ENCODE measurements at regions not wholly inside any gene's neighbourhood (a gene's known extent, or its start where the extent isn't known, plus 50 kb on each side); places are given as distances from the start of the nearest gene placed in this dataset.
"Not testable (repeated sequence)": the region's sequence is repeated elsewhere in the genome, so short reads cannot be mapped to it uniquely, and the experiment has no call there.

DNA sequence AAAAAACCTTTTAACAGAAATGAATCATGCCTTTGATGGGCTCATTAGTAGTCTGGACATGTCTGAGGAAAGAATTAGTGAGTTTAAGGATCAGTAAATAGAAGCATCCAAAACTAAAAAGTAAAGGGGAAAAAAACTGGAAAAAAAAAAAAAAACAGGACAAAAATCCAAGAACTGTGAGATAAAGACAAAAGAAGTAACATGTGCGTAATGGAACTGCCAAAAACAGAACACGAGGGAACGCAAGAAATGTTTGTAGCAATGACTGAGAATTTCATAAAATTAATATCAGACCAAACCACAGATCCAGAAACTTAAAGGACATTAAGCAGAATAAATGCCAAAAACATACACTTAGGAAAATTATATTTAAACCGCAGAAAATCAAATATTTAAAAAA lies 77.4 kb downstream of the MS4A13 start:
- DNase-seq (ENCODE audit: low read depth) = no peak

DNA sequence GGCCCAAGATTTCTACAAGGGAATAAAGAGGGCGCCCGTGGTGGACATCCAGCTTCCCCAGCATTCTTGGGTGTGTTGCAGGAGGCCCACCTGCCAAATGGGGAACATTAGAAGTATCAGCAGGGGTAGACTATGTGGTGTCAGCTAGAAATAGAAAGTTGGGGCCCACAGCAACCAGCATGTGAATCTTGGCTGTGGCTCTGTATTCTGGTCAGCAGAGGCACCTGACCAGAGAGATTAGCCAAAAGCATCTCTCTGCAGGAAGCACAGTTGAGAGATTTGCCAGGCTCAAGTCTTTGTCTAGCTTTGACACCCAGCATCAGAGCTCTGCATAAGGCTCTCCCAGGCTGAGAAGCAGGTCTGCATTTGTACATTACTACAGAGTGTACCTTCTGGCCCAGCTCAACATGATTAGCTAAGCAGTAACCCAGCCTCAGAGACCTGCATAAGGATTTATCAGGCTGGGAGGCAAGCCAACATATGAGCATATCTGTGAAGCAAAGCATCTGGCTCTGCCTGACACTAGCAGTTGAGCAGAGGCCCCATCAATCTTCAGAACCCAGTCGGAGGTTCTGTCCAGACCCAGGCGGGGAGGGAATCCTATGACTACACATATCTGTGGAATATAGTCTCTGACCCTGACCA lies 79.9 kb downstream of the MS4A13 start:
- no peak for DNase-seq (ENCODE audit: low read depth)

DNA sequence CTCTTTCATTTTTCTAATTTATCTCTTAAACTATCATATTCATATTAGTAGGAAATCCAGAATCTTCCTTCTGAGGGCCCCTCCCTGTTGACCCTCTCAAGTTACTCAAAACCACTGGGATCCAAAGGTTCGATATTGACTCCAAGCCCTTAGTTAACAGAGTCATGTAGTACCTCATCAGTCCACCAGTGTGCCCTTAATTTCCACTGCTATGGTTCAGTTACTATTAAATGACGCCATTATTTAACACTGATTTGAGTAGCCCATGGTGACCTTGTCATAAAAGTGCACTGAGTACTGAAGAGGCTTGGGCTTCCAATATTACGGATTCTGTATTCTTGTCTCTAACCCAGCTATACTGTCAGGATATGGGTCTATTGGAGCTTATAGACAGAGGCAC lies 91.9 kb upstream of the MS4A8 start:
- no peak for DNase-seq (ENCODE audit: low read depth)

DNA sequence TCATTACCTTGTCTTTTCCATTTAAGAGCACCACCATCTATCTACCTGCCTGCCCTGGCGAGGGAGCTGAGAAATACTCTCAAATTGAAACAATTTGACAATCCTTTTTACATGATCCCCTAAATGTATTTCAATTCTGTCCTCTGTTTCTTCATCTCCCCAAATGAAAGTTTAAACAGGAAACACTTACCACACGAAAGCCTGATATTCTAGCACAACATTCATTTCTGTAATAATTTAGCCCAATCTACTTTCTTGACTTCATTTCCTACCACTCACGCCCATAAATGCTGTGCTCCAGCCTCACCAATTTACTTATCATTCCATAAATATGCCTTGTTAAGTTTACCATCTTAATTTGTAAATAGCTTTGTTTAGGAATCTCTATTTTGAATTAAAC lies 89.8 kb upstream of the MS4A8 start:
- DNase-seq (ENCODE audit: low read depth) = no peak

DNA sequence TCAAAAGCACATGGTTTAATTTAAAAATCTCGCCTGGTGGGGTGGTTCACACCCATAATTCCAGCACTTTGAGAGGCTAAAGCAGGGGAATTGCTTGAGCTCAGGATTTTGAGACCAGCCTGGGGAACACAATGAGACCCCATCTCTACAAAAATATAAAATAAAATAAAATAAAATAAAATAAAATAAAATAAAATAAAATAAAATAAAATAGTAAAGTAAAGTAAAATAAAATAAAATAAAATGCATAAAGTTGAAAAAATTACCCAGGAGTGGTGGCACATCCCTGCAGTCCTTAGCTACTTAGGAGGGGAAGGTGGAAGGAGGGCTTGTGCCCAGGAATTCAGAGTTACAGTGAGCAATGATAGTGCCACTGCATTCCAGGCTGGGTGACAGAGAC lies 88.7 kb upstream of the MS4A8 start:
- DNase-seq (ENCODE audit: low read depth) = no peak

DNA sequence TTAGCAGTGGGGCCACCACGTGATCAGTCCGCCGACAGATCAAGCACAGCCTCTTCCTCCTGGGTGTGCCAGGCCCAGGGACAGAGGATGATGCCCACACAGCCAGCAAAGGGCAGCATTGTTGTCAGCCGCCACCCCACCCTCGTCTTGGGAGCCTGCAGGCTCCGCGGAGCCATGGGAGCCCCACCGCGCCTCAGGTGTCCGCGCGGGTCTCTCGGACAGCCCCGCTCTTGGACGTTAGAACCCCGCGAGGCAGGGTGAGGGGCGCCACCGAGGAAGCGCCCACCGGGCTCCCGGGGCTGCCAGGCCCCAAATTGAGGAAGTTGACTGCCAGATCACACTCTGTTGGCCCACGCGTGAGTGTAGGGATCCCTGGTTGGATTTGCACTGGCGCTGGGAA lies 83.9 kb upstream of the MS4A8 start:
- no peak for DNase-seq (ENCODE audit: low read depth)

DNA sequence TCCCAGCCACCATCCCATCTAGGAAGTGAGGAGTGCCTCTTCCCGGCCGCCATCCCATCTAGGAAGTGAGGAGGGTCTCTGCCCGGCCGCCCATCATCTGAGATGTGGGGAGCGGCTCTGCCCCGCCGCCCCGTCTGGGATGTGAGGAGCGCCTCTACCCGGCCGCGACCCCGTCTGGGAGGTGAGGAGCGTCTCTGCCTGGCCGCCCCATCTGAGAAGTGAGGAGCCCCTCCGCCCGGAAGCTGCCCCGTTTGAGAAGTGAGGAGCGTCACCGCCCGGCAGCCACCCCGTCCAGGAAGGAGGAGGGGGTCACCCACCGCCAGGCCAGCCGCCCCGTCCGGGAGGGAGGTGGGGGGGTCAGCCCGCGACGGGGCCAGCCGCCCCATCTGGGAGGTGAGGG lies 77.5 kb upstream of the MS4A8 start:
- not testable (repeated sequence) for DNase-seq (ENCODE audit: low read depth)

DNA sequence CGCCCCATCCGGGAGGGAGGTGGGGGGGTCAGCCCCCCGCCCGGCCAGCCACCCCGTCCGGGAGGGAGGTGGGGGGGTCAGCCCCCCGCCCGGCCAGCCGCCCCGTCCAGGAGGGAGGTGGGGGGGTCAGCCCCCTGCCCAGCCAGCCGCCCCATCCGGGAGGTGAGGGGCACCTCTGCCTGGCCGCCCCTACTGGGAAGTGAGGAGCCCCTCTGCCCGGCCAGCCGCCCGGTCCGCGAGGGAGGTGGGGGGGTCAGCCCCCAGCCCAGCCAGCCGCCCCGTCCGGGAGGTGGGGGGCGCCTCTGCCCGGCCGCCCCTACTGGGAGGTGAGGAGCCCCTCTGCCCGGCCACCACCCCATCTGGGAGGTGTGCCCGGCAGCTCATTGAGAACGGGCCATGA lies 76.6 kb upstream of the MS4A8 start:
- DNase-seq (ENCODE audit: low read depth) = not testable (repeated sequence)

DNA sequence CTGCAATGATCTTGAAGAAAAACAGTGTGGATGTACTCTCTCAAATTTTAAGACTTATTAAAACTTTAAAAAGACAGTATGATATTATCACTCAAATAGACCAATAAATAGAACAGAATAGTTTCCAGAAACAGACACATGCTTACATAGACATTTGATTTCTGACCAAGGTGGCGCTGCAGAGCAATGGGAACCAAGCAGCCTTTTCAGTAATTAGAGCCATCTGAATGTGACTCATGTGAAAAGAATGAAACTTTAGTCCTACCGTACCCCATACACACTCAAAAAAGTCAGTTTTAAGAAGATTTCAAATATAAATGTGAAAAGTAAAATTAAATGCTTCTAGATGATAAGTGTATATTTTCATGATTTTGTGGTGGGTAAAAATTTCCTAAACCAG lies 74.2 kb upstream of the MS4A8 start:
- DNase-seq (ENCODE audit: low read depth) = peak; percentile 52

DNA sequence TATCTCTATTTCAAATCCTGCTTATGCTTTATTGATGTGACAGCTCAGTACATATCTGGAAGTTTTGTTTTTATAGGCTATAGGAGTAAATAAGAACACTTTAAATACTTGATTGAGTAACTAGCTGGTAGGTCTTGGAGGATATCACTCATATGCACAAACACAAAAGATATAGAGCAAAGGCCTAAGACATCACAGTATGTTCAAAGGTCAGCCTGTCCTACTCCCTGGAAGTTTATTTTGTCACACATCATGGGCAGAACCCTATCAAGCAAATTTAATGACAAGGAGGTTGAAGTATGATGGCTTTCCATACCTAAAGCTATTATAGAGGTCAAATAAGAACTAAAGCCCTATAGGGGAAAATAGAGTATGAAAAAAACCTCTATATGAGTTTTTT lies 70.0 kb upstream of the MS4A8 start:
- DNase-seq (ENCODE audit: low read depth) = no peak

DNA sequence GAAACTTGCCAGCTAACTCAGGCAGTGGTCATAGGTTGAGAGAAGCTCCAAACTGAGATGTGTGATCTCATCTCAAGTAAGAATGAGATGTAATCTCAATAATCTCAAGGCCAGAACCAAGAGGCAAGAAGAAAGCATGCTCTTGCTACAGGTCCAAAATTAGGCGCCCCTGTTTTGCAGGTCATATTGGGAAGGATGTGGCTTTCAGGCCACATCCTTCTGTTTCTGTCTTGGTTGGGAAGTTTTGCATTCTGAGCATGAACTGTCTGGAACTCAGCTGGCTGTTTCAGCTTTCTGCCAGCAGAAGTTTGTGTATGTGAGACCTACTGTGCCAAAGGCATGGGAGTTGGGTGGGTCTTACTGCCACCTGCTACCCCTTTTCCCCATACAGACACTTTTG lies 67.5 kb upstream of the MS4A8 start:
- no peak for DNase-seq (ENCODE audit: low read depth)

DNA sequence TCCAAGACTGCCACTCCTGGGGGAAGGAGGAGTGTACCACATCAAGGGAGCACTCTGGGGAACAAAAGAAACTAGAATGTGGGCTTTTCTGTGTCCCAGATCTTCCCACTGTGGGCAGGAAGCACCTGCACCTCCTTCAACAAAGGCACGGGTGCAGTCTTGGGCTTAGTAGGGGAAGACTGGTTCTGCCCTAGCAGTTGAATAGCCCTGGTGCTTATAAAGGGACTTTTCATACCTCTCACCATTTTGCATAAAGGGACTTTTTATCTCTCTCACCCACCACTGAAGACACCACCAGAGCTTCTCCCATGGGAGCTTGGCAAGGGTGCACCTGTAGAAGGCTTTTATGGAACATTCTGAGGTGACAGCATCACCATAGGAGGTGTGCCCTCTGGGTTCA lies 65.8 kb upstream of the MS4A8 start:
- DNase-seq (ENCODE audit: low read depth) = no peak

DNA sequence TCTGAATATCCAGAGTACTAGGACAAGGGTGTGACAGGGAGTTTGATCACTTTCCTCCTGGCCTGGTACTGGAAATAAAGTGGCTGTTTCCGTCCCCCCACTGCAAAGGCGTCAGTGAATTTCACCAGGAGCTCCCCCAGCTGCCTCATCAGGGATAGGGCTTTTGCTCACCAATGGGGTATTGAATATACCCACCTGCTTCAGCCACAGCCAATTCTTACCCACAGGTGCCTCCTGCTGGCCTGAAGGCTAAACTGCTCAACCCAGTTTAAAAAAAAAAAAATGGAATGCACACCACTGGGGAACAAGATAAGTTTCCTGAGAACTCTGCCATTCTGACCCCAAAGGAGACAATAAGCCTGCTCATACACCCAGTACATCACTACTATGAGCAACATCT lies 65.3 kb upstream of the MS4A8 start:
- DNase-seq (ENCODE audit: low read depth) = no peak

DNA sequence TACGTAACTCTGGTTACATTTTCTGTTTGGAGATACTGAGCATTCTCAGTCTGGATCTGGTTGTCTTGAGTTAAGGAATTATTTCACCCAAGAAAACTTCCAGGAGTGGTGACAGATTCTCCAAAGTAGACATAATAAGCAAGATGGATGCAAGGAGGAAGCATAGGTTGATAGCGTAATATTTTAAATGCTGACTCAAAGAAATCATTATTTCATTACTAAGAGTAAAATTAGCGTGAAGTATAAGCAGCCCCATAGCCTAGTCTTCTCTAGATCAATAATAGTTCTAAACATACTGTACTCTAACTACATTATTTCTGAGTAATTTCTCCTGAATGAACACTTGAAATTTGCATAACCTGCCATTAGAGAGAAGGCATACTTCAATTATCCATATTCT lies 57.5 kb upstream of the MS4A8 start:
- no peak for DNase-seq (ENCODE audit: low read depth)

DNA sequence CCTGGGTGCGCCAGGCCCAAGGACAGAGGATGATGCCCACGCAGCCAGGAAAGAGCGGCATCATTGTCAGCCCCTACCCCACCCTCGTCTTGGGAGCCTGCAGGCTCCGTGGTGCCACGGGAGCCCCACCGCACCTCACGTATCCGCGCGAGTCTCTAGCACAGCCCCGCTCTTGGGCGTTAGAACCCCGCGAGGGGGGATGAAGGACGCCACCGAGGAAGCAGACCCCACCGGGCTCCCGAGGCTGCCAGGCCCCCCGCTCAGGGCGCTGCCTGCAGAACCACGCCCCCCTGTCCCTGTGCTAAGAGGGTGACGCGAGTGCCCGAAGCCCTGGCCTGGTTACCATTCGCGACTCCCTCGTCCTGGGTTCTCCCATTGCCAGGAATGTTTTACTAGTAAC lies 52.3 kb upstream of the MS4A8 start:
- DNase-seq (ENCODE audit: low read depth) = no peak
